GM12873 (cell line): ENCODE measurements at regions not wholly inside any gene's neighbourhood (a gene's known extent, or its start where the extent isn't known, plus 50 kb on each side); places are given as distances from the start of the nearest gene placed in this dataset.

Source experiments
- TF ChIP-seq, protein P1 (sequence below): IDR thresholded peaks from 2 replicates; pipeline ENCODE4 v1.5.1; 2012; ENCODE audit warnings: low read depth, mild to moderate bottlenecking, moderate library complexity, low read length, control low read depth; ENCODE audit not compliant: insufficient read depth; ENCODE audit errors: missing control alignments

GRCh38 chr1:102107441-102107840, 110.7 kb upstream of the OLFM3 start:
- TF ChIP-seq, protein P1, sequence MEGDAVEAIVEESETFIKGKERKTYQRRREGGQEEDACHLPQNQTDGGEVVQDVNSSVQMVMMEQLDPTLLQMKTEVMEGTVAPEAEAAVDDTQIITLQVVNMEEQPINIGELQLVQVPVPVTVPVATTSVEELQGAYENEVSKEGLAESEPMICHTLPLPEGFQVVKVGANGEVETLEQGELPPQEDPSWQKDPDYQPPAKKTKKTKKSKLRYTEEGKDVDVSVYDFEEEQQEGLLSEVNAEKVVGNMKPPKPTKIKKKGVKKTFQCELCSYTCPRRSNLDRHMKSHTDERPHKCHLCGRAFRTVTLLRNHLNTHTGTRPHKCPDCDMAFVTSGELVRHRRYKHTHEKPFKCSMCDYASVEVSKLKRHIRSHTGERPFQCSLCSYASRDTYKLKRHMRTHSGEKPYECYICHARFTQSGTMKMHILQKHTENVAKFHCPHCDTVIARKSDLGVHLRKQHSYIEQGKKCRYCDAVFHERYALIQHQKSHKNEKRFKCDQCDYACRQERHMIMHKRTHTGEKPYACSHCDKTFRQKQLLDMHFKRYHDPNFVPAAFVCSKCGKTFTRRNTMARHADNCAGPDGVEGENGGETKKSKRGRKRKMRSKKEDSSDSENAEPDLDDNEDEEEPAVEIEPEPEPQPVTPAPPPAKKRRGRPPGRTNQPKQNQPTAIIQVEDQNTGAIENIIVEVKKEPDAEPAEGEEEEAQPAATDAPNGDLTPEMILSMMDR: no peak

DNA sequence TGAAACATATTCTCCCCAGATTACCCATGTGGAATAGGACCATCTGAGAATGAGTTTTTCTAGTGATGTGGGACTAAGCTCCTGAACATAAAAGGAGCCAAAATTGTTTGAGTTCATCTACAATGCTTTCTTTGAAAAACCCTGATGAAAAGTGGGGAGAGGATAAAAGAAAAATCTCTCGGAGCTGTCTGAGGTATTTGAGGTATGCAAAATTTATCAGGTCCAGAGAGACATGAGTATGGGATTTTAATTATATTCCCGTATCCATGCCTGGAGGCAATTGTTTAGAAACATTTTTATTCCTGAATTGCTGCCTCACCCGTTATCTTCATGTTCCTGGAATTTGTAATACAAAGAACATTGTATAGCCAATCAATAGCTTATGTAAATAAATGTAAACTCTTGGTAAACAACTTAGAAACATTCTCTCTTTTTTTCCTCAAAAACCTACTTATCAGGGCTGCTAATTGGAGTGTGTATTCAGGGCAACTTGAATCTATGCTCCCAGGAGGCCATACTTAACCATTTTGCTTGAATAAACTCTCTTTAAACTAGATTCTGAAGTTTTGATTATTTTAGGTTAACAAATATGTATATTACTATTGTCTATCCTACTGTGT, 109.3 kb upstream of the OLFM3 start:
- TF ChIP-seq, protein P1: no peak

DNA sequence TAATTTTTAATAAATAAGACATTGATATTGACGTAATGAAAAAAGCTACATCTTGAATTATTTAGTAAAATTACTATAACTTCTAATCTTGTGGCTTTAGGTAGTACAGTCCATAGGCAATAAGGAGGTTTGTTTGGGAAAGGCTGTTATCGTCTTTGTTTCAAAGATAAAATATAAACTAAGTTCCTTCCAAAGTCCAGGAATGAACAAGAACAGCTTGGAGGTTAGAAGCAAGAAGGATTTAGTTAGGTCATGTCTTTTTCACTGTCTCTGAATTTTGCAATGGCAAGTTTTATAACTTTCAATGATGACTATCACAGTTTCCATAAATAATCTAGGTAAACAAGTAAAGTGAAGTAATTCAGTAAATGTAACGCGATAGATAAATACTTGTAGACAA, 106.9 kb upstream of the OLFM3 start:
- TF ChIP-seq, protein P1: no peak

GRCh38 chr1:102102276-102102780, 105.6 kb upstream of the OLFM3 start:
- TF ChIP-seq, protein P1: no peak

DNA sequence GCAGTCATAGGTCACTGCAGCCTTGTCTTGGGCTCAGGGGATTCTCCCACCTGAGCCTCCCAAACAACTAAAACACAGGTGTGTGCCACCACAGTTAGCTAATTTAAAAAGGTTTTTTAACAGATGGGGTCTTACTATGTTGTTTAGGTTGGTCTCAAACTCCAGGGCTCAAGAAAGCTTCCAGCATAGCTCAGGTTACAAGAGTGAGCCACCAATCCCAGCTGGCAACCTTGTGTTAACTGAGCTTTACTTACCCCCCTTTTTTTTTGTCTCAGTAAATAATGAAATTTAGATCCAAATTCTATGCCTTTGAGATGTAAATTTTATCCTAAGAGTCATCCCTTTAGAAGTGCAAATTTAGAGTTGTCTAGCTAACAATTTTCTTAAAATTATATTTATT, 103.9 kb upstream of the OLFM3 start:
- TF ChIP-seq, protein P1: no peak

- TF ChIP-seq, protein P1: no peak
Observed at GRCh38 chr1:102099916-102100315, 103.2 kb upstream of the OLFM3 start.

DNA sequence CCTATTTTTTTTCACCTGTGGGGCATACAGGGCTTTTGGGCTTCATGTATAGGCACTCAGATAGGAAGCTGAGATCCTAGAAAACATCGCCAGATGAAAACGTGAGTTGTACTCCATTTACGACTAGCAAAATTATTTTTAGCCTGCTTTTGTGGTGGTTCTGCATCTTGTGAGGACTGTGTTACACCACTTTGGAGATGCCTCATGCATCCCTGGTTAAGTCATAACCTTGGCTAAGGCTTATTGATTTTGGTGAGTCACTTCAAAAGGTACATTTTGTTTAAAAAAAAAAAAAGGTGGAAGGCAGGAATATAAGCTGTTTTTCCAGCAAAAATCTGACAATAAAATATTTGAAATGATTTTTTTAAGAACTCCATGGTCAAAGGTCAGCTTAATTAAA, 101.8 kb upstream of the OLFM3 start:
- TF ChIP-seq, protein P1: no peak
